ENCODE measurements at regions not wholly inside any gene's neighbourhood (a gene's known extent, or its start where the extent isn't known, plus 50 kb on each side); places are given as distances from the start of the nearest gene placed in this dataset.
"Not testable (repeated sequence)": the region's sequence is repeated elsewhere in the genome, so short reads cannot be mapped to it uniquely, and the experiment has no call there.

GRCh38 chr2:48206056-48206656 lies 108.3 kb upstream of the FOXN2 start:
- not testable (repeated sequence) for TF ChIP-seq OSR1 (CRISPR knock-in tag; IDR thresholded peaks at IDR 0.05); TOX (CRISPR knock-in tag; IDR thresholded peaks at IDR 0.05; ENCODE audit: borderline replicate concordance); ZNF565 (CRISPR knock-in tag; conservative IDR thresholded peaks at IDR 0.05; ENCODE audit: low read depth); TSHZ2 (CRISPR knock-in tag; IDR thresholded peaks at IDR 0.05); ESRRG (CRISPR knock-in tag; IDR thresholded peaks at IDR 0.05); SNAI2 (CRISPR knock-in tag; IDR thresholded peaks at IDR 0.05); PATZ1 (CRISPR knock-in tag; IDR thresholded peaks at IDR 0.05; ENCODE audit: borderline replicate concordance); TCF4 (CRISPR knock-in tag; IDR thresholded peaks at IDR 0.05; ENCODE audit: borderline replicate concordance); PPARA (CRISPR knock-in tag; IDR thresholded peaks at IDR 0.05; ENCODE audit: borderline replicate concordance); ARNTL (CRISPR knock-in tag; IDR thresholded peaks at IDR 0.05; ENCODE audit: borderline replicate concordance, low read depth)
